Endodermal cell (in vitro differentiated cells): ENCODE measurements at regions not wholly inside any gene's neighbourhood (a gene's known extent, or its start where the extent isn't known, plus 50 kb on each side); places are given as distances from the start of the nearest gene placed in this dataset.

Experiments used
- DNase-seq: peaks from one replicate; pipeline ENCODE4 v3.0.0-alpha.2; 2017
- H3K27ac ChIP-seq: 2 replicates; pipeline ENCODE4 v1.5.1; 2013; ENCODE audit warnings: mild to moderate bottlenecking, low read depth, low read length, moderate library complexity
- H3K27me3 ChIP-seq: 2 replicates; pipeline ENCODE4 v1.6.1; 2013; ENCODE audit warnings: mild to moderate bottlenecking, low read length, moderate library complexity; ENCODE audit not compliant: insufficient read depth, control insufficient read depth, poor library complexity, severe bottlenecking
- H3K36me3 ChIP-seq: 2 replicates; pipeline ENCODE4 v1.7.0; 2013; ENCODE audit warnings: mild to moderate bottlenecking, low read length, moderate library complexity; ENCODE audit not compliant: control insufficient read depth, insufficient read depth
- H3K4me1 ChIP-seq: one replicate; pipeline ENCODE4 v1.7.0; 2013; ENCODE audit warnings: low read length; ENCODE audit not compliant: control insufficient read depth, insufficient read depth
- H3K4me3 ChIP-seq: 2 replicates; pipeline ENCODE4 v1.5.1; 2013; ENCODE audit warnings: mild to moderate bottlenecking, low read length, moderate library complexity
- H3K9ac ChIP-seq: 2 replicates; pipeline ENCODE4 v1.6.1; 2013; ENCODE audit warnings: mild to moderate bottlenecking, low read length, moderate library complexity; ENCODE audit not compliant: poor library complexity, severe bottlenecking; ENCODE audit errors: extremely low read depth
- H3K9me3 ChIP-seq: 2 replicates; pipeline ENCODE4 v1.6.1; 2013; ENCODE audit warnings: mild to moderate bottlenecking, low read length, moderate library complexity; ENCODE audit not compliant: control insufficient read depth
- H3K27ac Mint-ChIP-seq: 2 replicates; pipeline ENCODE4 v1.8.0; 2020; ENCODE audit warnings: mixed read lengths
- H3K27me3 Mint-ChIP-seq: 2 replicates; pipeline ENCODE4 v1.8.0; 2021; ENCODE audit warnings: mild to moderate bottlenecking, mixed read lengths; ENCODE audit not compliant: insufficient read depth
- H3K36me3 Mint-ChIP-seq: 2 replicates; pipeline ENCODE4 v1.8.0; 2020; ENCODE audit warnings: low read depth, mixed read lengths
- H3K4me1 Mint-ChIP-seq: 2 replicates; pipeline ENCODE4 v1.8.0; 2020; ENCODE audit warnings: mixed read lengths
- H3K4me3 Mint-ChIP-seq: 2 replicates; pipeline ENCODE4 v1.8.0; 2020; ENCODE audit warnings: mild to moderate bottlenecking, moderate library complexity, mixed read lengths
- H3K9me3 Mint-ChIP-seq: 2 replicates; pipeline ENCODE4 v1.8.0; 2020; ENCODE audit warnings: mild to moderate bottlenecking, mixed read lengths
- CTCF ChIP-seq: fragments of 200-600 bp; sonication (generic); conservative IDR thresholded peaks from 2 replicates; pipeline ENCODE4 v1.5.0; 2021; ENCODE audit warnings: antibody characterized with exemption, mild to moderate bottlenecking
- WGBS, 2 experiments: methylation state at CpG; one replicate each; pipeline versions ENCODE4 v1.1.5 to v1.1.7; 2013; ENCODE audit warnings: missing lambda C conversion rate in 2 of 2, mixed read lengths in 1 of 2; ENCODE audit not compliant: insufficient coverage in 1 of 2, insufficient read length in 1 of 2; 5-methylcytosine and 5-hydroxymethylcytosine counted together

- no peak overlapping the region for H3K27ac Mint-ChIP-seq
- peak; percentile 95 for DNase-seq
- TF ChIP-seq CTCF, result peak; percentile 92
- Histone ChIP-seq H3K27ac (no peak overlapping the region), H3K27me3 (peaks cover 63% of the 10 kb centered on the region), H3K36me3 (no peaks in the 10 kb centered on the region), H3K9me3 (no peaks in the 10 kb centered on the region), H3K9ac (no peak overlapping the region), H3K4me1 (no peaks in the 10 kb centered on the region), H3K4me3 (no peak overlapping the region)
- no peaks in the 10 kb centered on the region for H3K4me1 Mint-ChIP-seq
- WGBS, 2 experiments, result 62% methylated on average over 4 of the region's 4 CpGs; no CpG with 5 or more reads in 1 of the 2 experiments
- H3K9me3 Mint-ChIP-seq, result no peaks in the 10 kb centered on the region
- no peak overlapping the region for H3K4me3 Mint-ChIP-seq
- H3K27me3 Mint-ChIP-seq, result peaks cover 93% of the 10 kb centered on the region
- H3K36me3 Mint-ChIP-seq, result no peaks in the 10 kb centered on the region
These were observed 117.2 kb upstream of the IGLL5 start for GRCh38 chr22:22770280-22770871.

GRCh38 chr22:22770881-22771280 is 116.7 kb upstream of the IGLL5 start:
- H3K4me3 Mint-ChIP-seq, result no peak overlapping the region
- H3K9ac ChIP-seq, result no peak overlapping the region
- no peaks in the 10 kb centered on the region for H3K4me1 Mint-ChIP-seq
- H3K9me3 Mint-ChIP-seq, result no peaks in the 10 kb centered on the region
- no peaks in the 10 kb centered on the region for H3K36me3 ChIP-seq
- peaks cover 64% of the 10 kb centered on the region for H3K27me3 ChIP-seq
- TF ChIP-seq CTCF, result no peak
- no peaks in the 10 kb centered on the region for H3K9me3 ChIP-seq
- H3K4me3 ChIP-seq, result no peak overlapping the region
- peaks cover 96% of the 10 kb centered on the region for H3K27me3 Mint-ChIP-seq
- no peak overlapping the region for H3K27ac Mint-ChIP-seq
- no peak for DNase-seq
- no peak overlapping the region for H3K27ac ChIP-seq
- no peaks in the 10 kb centered on the region for H3K36me3 Mint-ChIP-seq
- H3K4me1 ChIP-seq, result no peaks in the 10 kb centered on the region

GRCh38 chr22:22771696-22772377 is 115.8 kb upstream of the IGLL5 start:
- Mint-ChIP-seq H3K4me3 (no peak overlapping the region), H3K36me3 (no peaks in the 10 kb centered on the region), H3K9me3 (no peaks in the 10 kb centered on the region), H3K27ac (no peak overlapping the region), H3K27me3 (peaks cover 91% of the 10 kb centered on the region), H3K4me1 (no peaks in the 10 kb centered on the region)
- Histone ChIP-seq H3K27me3 (peaks cover 65% of the 10 kb centered on the region), H3K4me1 (no peaks in the 10 kb centered on the region), H3K27ac (no peak overlapping the region), H3K4me3 (no peak overlapping the region), H3K9ac (no peak overlapping the region), H3K36me3 (no peaks in the 10 kb centered on the region), H3K9me3 (no peaks in the 10 kb centered on the region)
- WGBS, 2 experiments, result 73% methylated on average over 4 of the region's 4 CpGs; no CpG with 5 or more reads in 1 of the 2 experiments
- TF ChIP-seq CTCF, result no peak
- no peak for DNase-seq
